ENCODE measurements at regions not wholly inside any gene's neighbourhood (a gene's known extent, or its start where the extent isn't known, plus 50 kb on each side); places are given as distances from the start of the nearest gene placed in this dataset.
"Not testable (repeated sequence)": the region's sequence is repeated elsewhere in the genome, so short reads cannot be mapped to it uniquely, and the experiment has no call there.

GRCh38 chr12:73187765-73188164 is 915.6 kb downstream of the TRHDE start:
- no peak for DNase-seq (ENCODE audit: low read depth, low spot score)

DNA sequence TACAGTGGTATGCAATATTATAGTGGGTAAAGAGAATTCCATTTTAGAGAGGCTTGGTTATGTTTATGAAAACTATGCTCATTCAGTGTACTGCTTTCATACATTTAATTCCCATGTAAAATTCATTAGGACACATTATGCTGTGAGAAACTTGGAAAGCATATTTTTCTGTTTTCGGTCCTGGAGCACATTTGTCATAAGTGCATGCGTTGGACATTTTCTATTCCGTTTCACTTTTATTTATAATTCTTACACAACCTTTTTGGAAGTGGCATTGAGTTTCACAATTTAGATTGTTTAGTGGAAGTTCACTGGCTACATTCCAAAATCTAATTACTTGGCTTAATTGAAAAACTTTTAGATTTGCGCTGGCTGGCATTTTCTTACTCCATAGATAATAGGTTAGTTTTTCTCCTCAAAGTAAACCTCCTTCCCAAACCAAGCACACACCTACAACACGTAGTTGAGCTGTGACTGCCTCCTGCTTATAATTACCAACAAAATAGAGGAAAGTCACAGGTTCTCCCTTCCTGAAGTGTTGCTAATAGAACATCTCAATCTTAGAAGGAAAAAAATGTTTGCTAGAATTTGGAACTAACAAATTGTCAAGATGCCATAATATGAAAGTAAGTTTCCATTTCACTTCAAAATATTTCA is 938.5 kb downstream of the TRHDE start:
- no peak for DNase-seq (ENCODE audit: low read depth, low spot score)

- DNase-seq (ENCODE audit: low read depth, low spot score): no peak
Measured at GRCh38 chr12:73220951-73221350, 948.8 kb downstream of the TRHDE start.

DNA sequence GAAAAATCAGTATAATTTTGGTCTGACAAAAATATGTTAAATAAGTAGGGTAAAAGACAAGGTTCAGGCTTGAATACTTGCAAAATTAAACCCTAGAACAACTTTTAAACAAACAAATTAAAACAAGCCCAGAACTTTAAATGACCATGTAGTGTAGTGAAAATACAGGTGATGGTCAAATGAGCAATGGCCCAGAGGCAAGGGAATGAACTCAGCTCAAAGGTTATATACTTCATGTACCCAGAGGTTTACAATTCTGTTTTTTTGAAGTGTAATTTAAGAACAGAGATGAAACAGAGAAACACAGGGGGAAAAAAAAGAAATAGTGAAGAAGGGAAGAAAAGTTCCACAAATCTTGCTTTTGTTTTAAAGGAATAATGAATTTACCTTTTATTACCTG is 949.2 kb downstream of the TRHDE start:
- no peak for DNase-seq (ENCODE audit: low read depth, low spot score)

DNA sequence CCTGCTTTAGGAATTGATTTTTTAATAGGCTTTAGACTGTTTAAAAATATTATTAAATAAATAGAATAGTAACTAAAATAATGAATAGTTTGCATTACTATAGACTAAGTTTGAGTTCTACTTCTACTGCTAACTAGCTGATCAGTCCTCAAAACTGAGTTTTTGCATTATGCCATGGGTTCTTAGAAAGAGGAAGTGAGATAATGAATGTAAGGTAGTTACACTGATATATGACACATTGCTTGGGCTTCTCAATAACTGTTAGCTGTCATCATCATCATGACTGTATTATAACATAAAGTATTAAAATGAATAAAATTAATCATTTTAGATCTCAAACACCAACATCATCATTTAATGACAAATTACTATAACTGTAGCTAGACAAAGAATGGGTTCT is 949.7 kb downstream of the TRHDE start:
- DNase-seq (ENCODE audit: low read depth, low spot score): no peak

- no peak for DNase-seq (ENCODE audit: low read depth, low spot score)
Measured at GRCh38 chr12:73225371-73225937, 953.3 kb downstream of the TRHDE start.

DNA sequence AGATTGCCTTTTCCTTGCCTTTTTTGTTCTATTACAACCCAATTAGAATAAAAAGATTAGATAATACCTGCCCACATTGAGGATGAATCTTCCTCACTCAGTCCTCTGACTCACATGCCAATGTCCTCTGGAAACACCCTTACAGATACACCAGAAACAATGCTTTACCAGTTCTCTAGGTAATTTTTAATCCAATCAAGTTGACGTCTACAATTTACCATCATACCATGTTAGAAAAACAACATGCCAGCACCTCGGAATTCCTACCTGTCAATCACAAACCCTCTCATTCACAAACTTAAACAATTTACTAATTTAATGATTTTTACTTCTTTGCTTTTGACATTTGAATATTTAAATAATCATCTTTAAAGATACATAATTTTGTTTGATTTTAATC is 953.8 kb downstream of the TRHDE start:
- no peak for DNase-seq (ENCODE audit: low read depth, low spot score)

- DNase-seq (ENCODE audit: low read depth, low spot score): no peak
Measured at GRCh38 chr12:73226593-73226992, 954.4 kb downstream of the TRHDE start.

GRCh38 chr12:73228828-73229227 is 956.7 kb downstream of the TRHDE start:
- not testable (repeated sequence) for DNase-seq (ENCODE audit: low read depth, low spot score)

DNA sequence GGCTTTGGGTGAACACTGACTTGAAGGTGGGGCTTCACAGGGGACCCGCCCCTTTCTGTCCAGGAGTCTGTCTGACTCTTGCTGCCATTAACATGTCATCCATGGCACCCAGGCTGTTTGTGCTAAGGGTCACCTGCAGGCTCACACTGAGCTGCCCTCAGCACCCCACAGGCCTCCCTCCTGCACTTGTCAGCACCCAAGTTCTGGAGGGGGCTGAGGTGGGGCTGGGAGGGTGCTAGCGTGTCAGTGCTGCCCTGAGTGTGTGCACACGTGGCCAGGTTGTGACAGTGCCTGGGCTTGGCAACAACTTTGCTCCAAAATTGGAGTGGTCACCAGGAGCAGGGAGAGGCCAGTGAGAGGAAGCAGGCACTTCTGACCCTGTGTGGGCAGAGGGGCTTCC is 963.2 kb downstream of the TRHDE start:
- no peak for DNase-seq (ENCODE audit: low read depth, low spot score)

DNA sequence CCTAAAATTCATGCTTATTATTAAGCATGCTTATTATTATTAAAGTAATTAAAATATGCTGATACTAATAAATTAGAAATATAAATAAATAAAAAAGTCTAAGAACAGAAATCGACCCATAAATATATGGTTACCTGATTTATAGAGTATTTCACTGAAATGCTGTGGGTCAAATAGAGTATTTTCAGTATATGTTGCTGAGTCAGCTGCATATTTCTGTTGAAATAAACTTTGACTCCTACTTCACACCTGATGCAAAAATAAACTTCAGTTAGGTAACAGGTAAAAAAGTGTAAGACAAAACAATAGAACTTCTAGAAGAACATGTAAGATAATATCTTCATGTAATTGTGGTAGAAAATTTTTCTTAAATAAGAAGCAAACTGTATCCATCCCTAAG is 967.9 kb downstream of the TRHDE start:
- no peak for DNase-seq (ENCODE audit: low read depth, low spot score)

DNA sequence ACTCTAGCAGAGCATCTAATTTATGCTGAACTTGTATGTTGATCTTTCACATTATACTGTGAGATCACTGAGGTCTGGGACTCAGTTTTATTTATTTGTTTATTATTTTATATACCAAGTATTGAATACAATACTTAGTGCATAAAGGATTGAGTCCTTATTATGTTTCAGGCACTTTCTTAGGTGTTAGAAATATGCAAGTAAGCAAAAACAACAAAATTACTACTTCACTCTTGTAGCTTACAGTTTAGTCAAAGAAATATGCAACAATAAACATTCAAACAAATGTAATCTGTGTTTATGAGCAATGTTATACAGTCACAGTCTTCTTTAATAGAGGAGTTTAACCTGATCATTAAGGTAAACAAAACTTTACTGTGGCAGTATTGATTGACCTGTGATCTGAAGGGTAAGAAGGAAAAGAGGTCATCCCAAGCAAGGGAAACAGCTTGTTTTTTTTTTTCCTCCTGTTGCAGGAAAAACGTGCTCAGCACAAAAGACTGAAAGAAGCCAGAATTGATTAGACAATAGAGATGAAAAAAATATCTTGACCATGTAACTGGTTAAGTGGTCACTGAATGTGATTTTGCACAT is 990.7 kb downstream of the TRHDE start:
- DNase-seq (ENCODE audit: low read depth, low spot score): no peak

GRCh38 chr12:73266206-73266605 is 994.0 kb downstream of the TRHDE start:
- no peak for DNase-seq (ENCODE audit: low read depth, low spot score)

DNA sequence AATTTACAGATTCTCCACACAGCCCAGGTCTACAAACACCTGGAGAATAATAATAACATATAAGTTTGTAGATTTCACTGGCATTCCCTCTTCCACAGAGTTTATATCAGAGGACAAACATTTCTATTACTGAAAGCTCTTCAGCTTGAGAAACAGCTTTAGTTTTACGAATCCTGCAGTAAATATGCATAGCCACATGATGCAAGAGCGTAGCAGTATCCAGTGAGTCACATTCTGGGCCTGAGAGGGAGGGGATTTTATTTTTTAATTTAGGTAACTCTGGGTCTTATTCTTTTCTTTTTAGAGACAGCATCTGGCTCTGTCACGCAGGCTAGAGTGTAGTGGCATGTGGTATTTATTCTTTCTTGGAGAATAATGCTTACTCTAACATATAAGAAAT is 1002.8 kb downstream of the TRHDE start:
- no peak for DNase-seq (ENCODE audit: low read depth, low spot score)

DNA sequence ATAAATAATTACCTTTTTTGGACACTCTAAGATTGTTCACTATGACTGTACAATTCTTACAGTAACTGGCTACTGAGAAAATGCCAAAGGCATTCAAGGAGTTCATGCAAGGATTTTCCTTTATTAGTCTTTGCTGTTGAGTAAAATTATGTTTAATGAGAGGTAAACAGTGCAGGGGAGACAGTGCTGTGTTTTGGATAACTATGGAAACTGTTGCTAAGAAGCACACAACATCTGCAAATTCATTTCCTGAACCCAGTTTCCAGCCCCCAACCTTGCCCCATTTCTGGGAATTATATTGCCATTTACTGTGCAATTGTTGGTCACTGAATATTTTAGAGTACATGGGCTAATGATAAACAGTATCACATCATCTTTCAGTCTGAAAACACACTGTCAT is 1005.8 kb downstream of the TRHDE start:
- DNase-seq (ENCODE audit: low read depth, low spot score): no peak

DNA sequence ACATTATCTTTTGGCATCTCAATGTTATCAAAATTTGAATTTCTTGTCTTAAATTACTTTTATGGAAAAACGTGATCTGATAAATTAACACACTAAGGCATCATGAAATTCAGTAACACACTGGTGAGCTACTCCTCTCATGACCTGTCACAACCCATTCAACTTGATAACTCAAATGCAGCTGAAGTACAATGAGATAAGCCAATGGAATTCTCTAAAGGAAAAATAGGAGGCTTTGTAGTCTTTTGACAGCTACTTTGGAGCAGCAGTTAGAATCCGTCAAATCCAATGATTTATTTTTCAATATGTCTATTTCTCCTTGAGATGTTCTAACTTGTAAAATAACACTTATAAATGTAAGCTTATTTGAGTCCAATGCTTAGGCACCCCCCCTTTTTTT is 1029.4 kb downstream of the TRHDE start:
- DNase-seq (ENCODE audit: low read depth, low spot score): no peak

DNA sequence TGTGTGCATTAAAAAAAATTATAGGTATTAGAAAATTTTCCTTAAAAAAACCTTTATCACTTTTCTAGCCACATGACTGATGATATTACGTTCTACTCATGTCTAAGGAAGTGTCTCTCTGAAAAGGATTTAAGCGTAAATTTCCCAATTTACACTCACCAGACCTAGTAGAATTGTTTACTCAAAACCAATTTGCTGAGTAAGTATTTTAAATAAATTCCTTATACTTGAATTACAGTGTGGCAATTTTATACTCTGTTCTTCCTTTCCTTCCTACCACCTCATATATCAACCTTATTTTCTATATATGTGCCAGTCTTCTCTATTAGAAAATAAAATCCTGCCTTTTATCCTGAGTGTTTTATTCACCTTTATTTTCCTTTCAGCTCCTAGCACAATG is 1035.1 kb downstream of the TRHDE start:
- DNase-seq (ENCODE audit: low read depth, low spot score): no peak

- no peak for DNase-seq (ENCODE audit: low read depth, low spot score)
Measured at GRCh38 chr12:73308079-73308478, 1035.9 kb downstream of the TRHDE start.

DNA sequence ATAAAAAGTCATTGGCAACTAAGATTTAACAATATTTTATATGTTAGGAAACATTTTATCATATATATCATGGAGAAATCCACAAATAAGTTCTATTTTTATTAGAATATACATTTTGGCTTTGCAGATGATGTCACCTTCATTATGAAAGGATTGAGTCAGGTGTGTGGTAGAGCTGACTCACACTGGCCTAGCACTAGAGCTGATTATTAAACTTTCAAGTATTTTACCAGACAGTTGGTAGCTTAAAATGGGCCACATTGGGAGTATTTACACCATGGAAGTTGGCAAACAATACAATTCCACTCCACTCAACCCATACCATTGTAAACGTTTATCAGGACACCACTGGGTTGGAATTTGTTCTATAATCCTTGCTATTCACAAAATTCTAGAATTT is 1036.6 kb downstream of the TRHDE start:
- DNase-seq (ENCODE audit: low read depth, low spot score): no peak

GRCh38 chr12:73321319-73321718 is 1049.1 kb downstream of the TRHDE start:
- DNase-seq (ENCODE audit: low read depth, low spot score): no peak

- DNase-seq (ENCODE audit: low read depth, low spot score): no peak
Measured at GRCh38 chr12:73321776-73322175, 1049.6 kb downstream of the TRHDE start.

DNA sequence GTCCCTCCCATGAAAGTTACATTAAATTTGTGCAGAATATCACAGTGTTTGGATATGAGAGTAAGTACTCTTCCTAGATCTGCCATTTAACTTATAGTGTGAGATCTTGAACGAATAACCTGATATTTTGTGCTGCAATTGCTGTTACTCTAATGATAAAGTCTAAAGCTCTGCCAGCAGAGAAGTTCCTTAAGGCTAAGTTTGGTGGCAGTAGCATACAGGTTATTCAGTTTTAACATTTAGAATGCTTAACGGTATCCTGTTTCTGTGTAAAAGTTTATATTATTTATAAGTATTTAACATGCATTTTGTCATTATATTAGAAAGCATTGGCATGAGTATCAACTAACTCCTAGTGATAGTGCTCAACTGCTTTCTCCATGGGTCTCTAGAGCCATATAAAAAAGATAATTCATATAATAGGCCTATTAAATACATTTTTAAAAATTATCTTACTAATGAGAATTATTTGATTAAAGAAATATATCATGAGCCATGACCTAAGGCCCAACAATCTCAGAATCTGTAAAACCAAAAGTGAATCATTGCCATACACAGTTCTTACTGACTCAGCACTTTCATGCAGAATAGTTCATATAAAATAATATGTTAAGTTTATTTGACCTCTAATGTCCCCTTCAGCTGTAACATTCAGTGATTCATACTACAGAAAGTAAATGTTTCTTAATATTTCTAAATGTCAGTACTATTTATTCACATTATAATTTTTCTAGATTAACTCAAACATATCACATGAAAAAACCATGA is 1058.6 kb downstream of the TRHDE start:
- DNase-seq (ENCODE audit: low read depth, low spot score): no peak
